ENCODE measurements at regions not wholly inside any gene's neighbourhood (a gene's known extent, or its start where the extent isn't known, plus 50 kb on each side); places are given as distances from the start of the nearest gene placed in this dataset.

GRCh38 chr2:185145316-185146121 lies 547.2 kb downstream of the ZNF804A start:
- TF ChIP-seq POLR2A (IDR thresholded peaks at IDR 0.05) (no peak), CTCF (IDR thresholded peaks at IDR 0.05) (no peak)

Data from body of pancreas (tissue), 4 donors.